ENCODE measurements at regions not wholly inside any gene's neighbourhood (a gene's known extent, or its start where the extent isn't known, plus 50 kb on each side); places are given as distances from the start of the nearest gene placed in this dataset.

GRCh38 chr10:124265776-124266467 is 152.8 kb downstream of the OAT start:
- Histone ChIP-seq H3K9me3 (no peaks in the 10 kb centered on the region), H3K4me3 (no peak overlapping the region), H3K27ac (no peak overlapping the region), H3K36me3 (no peaks in the 10 kb centered on the region), H3K4me1 (no peaks in the 10 kb centered on the region), H3K27me3 (no peaks in the 10 kb centered on the region)
- 80% methylated on average over 1 of the region's 12 CpGs for WGBS (ENCODE audit: insufficient coverage, low coverage, low lambda C conversion rate, missing lambda C conversion rate)
- TF ChIP-seq CTCF (IDR thresholded peaks at IDR 0.05): no peak
- DNase-seq (no peak), ATAC-seq (no peak)
- intact Hi-C loops (cut with DNase I): no loop called here

- Histone ChIP-seq H3K4me1 (no peaks in the 10 kb centered on the region), H3K27ac (no peak overlapping the region), H3K27me3 (no peaks in the 10 kb centered on the region), H3K36me3 (no peaks in the 10 kb centered on the region), H3K9me3 (no peaks in the 10 kb centered on the region), H3K4me3 (no peak overlapping the region)
- DNase-seq (no peak), ATAC-seq (no peak)
- TF ChIP-seq CTCF (IDR thresholded peaks at IDR 0.05): no peak
- 50% methylated on average over 1 of the region's 1 CpG for WGBS (ENCODE audit: insufficient coverage, low coverage, low lambda C conversion rate, missing lambda C conversion rate)
- intact Hi-C loops (cut with DNase I): no loop called here
Observed at GRCh38 chr10:124265391-124265745, 153.4 kb downstream of the OAT start.

- intact Hi-C loops (cut with DNase I): no loop called here
Observed at GRCh38 chr10:124264711-124265390, 153.9 kb downstream of the OAT start.

GRCh38 chr10:124264271-124264670 is 154.5 kb downstream of the OAT start:
- Histone ChIP-seq H3K9me3 (no peaks in the 10 kb centered on the region), H3K27ac (no peak overlapping the region), H3K4me3 (no peak overlapping the region), H3K36me3 (no peaks in the 10 kb centered on the region), H3K4me1 (no peaks in the 10 kb centered on the region), H3K27me3 (no peaks in the 10 kb centered on the region)
- ATAC-seq: no peak
- 61% methylated on average over 5 of the region's 7 CpGs for WGBS (ENCODE audit: insufficient coverage, low coverage, low lambda C conversion rate, missing lambda C conversion rate)
- no peak for TF ChIP-seq POLR2A (IDR thresholded peaks at IDR 0.05)
- no peak for TF ChIP-seq CTCF (IDR thresholded peaks at IDR 0.05)
- intact Hi-C loops (cut with DNase I): no loop called here
- DNase-seq: no peak

More at GRCh38 chr10:124264711-124265390, 153.9 kb downstream of the OAT start:
- Histone ChIP-seq H3K4me1 (no peaks in the 10 kb centered on the region), H3K4me3 (no peak overlapping the region), H3K27ac (no peak overlapping the region), H3K9me3 (no peaks in the 10 kb centered on the region), H3K27me3 (no peaks in the 10 kb centered on the region), H3K36me3 (no peaks in the 10 kb centered on the region)
- DNase-seq (no peak), ATAC-seq (no peak)
- TF ChIP-seq POLR2A (IDR thresholded peaks at IDR 0.05): no peak
- no peak for TF ChIP-seq CTCF (IDR thresholded peaks at IDR 0.05)
- WGBS (ENCODE audit: insufficient coverage, low coverage, low lambda C conversion rate, missing lambda C conversion rate): 77% methylated on average over 6 of the region's 17 CpGs
